Activated T-helper 1 cell treated with anti-CD3 and anti-CD28 coated beads, Interleukin-12 subunit alpha, Interleukin-12 subunit beta, Interleukin-2, Interleukin-4 antibody, amounts not matched to agents 30 ng/mL and 10 ng/mL and 1 ng/mL, durations not matched to agents 14 hours and 24 hours and 36 hours (primary cell): ENCODE measurements at regions not wholly inside any gene's neighbourhood (a gene's known extent, or its start where the extent isn't known, plus 50 kb on each side); places are given as distances from the start of the nearest gene placed in this dataset.

Experiments used
- DNase-seq: peaks from one replicate; pipeline ENCODE4 v3.0.0; 2021; ENCODE audit warnings: low spot score
- H3K27ac Mint-ChIP-seq: one replicate; pipeline ENCODE4 v1.8.0; 2021; ENCODE audit warnings: mild to moderate bottlenecking, mixed read lengths
- H3K27me3 Mint-ChIP-seq: one replicate; pipeline ENCODE4 v1.8.0; 2022; ENCODE audit warnings: mild to moderate bottlenecking, moderate library complexity, mixed read lengths; ENCODE audit not compliant: insufficient read depth
- H3K36me3 Mint-ChIP-seq: one replicate; pipeline ENCODE4 v1.8.0; 2021; ENCODE audit warnings: low read depth, mixed read lengths
- H3K4me1 Mint-ChIP-seq: one replicate; pipeline ENCODE4 v1.8.0; 2021; ENCODE audit warnings: low read depth, mixed read lengths
- H3K4me3 Mint-ChIP-seq: one replicate; pipeline ENCODE4 v1.8.0; 2021; ENCODE audit warnings: mild to moderate bottlenecking, moderate library complexity, mixed read lengths
- H3K9me3 Mint-ChIP-seq: one replicate; pipeline ENCODE4 v1.8.0; 2021; ENCODE audit warnings: mixed read lengths
- intact Hi-C: fragments of 100-400 bp; cut with micrococcal nuclease; formaldehyde crosslinking; loops from one replicate; pipeline ENCODE4 v1.15.1; 2024

- no peak for DNase-seq
- no peak overlapping the region for H3K4me3 Mint-ChIP-seq
- peaks cover under 1% of the 10 kb centered on the region for H3K27me3 Mint-ChIP-seq
- H3K27ac Mint-ChIP-seq: no peak overlapping the region
- intact Hi-C loops: no loop called here
- no peaks in the 10 kb centered on the region for H3K36me3 Mint-ChIP-seq
- H3K9me3 Mint-ChIP-seq: no peaks in the 10 kb centered on the region
- no peaks in the 10 kb centered on the region for H3K4me1 Mint-ChIP-seq
Measured at GRCh38 chrX:13518126-13518525, 51.3 kb upstream of the EGFL6 start.

- Mint-ChIP-seq H3K27me3 (no peaks in the 10 kb centered on the region), H3K9me3 (no peaks in the 10 kb centered on the region), H3K4me1 (no peaks in the 10 kb centered on the region), H3K4me3 (no peak overlapping the region), H3K36me3 (no peaks in the 10 kb centered on the region), H3K27ac (no peak overlapping the region)
- no peak for DNase-seq
- intact Hi-C loops: no loop called here
Measured at GRCh38 chrX:13515211-13515930, 54.0 kb upstream of the EGFL6 start.

GRCh38 chrX:13511944-13512330 is 57.5 kb upstream of the EGFL6 start:
- no peak for DNase-seq
- Mint-ChIP-seq H3K4me1 (no peaks in the 10 kb centered on the region), H3K27ac (no peak overlapping the region), H3K27me3 (no peaks in the 10 kb centered on the region), H3K4me3 (no peak overlapping the region), H3K9me3 (no peaks in the 10 kb centered on the region), H3K36me3 (no peaks in the 10 kb centered on the region)
- intact Hi-C loops: no loop called here

- H3K9me3 Mint-ChIP-seq: no peaks in the 10 kb centered on the region
- no peaks in the 10 kb centered on the region for H3K4me1 Mint-ChIP-seq
- no peak overlapping the region for H3K4me3 Mint-ChIP-seq
- intact Hi-C loops: no loop called here
- no peaks in the 10 kb centered on the region for H3K27me3 Mint-ChIP-seq
- no peak overlapping the region for H3K27ac Mint-ChIP-seq
- no peak for DNase-seq
- H3K36me3 Mint-ChIP-seq: no peaks in the 10 kb centered on the region
Measured at GRCh38 chrX:13511241-13511943, 58.0 kb upstream of the EGFL6 start.

GRCh38 chrX:13507893-13508292 is 61.5 kb upstream of the EGFL6 start:
- intact Hi-C loops: loop anchor here (2.0 kb wide), 2 partner anchors 227 to 243 kb away; partner anchors contain the start of genes OFD1 and TRAPPC2
- DNase-seq: no peak
- Mint-ChIP-seq H3K27me3 (no peaks in the 10 kb centered on the region), H3K27ac (no peak overlapping the region), H3K9me3 (no peaks in the 10 kb centered on the region), H3K4me1 (peaks cover 5% of the 10 kb centered on the region), H3K4me3 (no peak overlapping the region), H3K36me3 (no peaks in the 10 kb centered on the region)

GRCh38 chrX:13506574-13506973 is 62.8 kb upstream of the EGFL6 start:
- Mint-ChIP-seq H3K4me3 (no peak overlapping the region), H3K36me3 (no peaks in the 10 kb centered on the region), H3K27me3 (no peaks in the 10 kb centered on the region), H3K4me1 (peaks cover 9% of the 10 kb centered on the region), H3K9me3 (no peaks in the 10 kb centered on the region), H3K27ac (no peak overlapping the region)
- peak; percentile 2 for DNase-seq
- intact Hi-C loops: loop anchor here (1.0 to 2.0 kb wide), 4 partner anchors 140 to 526 kb away; partner anchors contain the start of genes OFD1 and TRAPPC2

- no peaks in the 10 kb centered on the region for H3K9me3 Mint-ChIP-seq
- intact Hi-C loops: no loop called here
Measured at GRCh38 chrX:13502590-13502989, 66.8 kb upstream of the EGFL6 start.

GRCh38 chrX:13499736-13500135 is 69.7 kb upstream of the EGFL6 start:
- intact Hi-C loops: no loop called here
- no peaks in the 10 kb centered on the region for H3K36me3 Mint-ChIP-seq
- no peak overlapping the region for H3K27ac Mint-ChIP-seq
- H3K4me1 Mint-ChIP-seq: peaks cover 9% of the 10 kb centered on the region
- no peaks in the 10 kb centered on the region for H3K27me3 Mint-ChIP-seq
- H3K4me3 Mint-ChIP-seq: no peak overlapping the region
- no peak for DNase-seq
- H3K9me3 Mint-ChIP-seq: no peaks in the 10 kb centered on the region

More at GRCh38 chrX:13502590-13502989, 66.8 kb upstream of the EGFL6 start:
- Mint-ChIP-seq H3K4me3 (no peak overlapping the region), H3K4me1 (peaks cover 9% of the 10 kb centered on the region), H3K27me3 (no peaks in the 10 kb centered on the region), H3K27ac (peak overlapping the region; percentile 70), H3K36me3 (no peaks in the 10 kb centered on the region)
- DNase-seq: no peak

GRCh38 chrX:13498238-13498637 is 71.2 kb upstream of the EGFL6 start:
- peaks cover 4% of the 10 kb centered on the region for H3K4me1 Mint-ChIP-seq
- H3K27me3 Mint-ChIP-seq: no peaks in the 10 kb centered on the region
- no peaks in the 10 kb centered on the region for H3K9me3 Mint-ChIP-seq
- H3K4me3 Mint-ChIP-seq: no peak overlapping the region
- intact Hi-C loops: no loop called here
- no peak overlapping the region for H3K27ac Mint-ChIP-seq
- DNase-seq: no peak
- no peaks in the 10 kb centered on the region for H3K36me3 Mint-ChIP-seq

- Mint-ChIP-seq H3K9me3 (no peaks in the 10 kb centered on the region), H3K27ac (no peak overlapping the region), H3K4me1 (no peaks in the 10 kb centered on the region), H3K36me3 (no peaks in the 10 kb centered on the region), H3K27me3 (no peaks in the 10 kb centered on the region), H3K4me3 (no peak overlapping the region)
- DNase-seq: no peak
- intact Hi-C loops: no loop called here
Measured at GRCh38 chrX:13495232-13495631, 74.2 kb upstream of the EGFL6 start.

- no peaks in the 10 kb centered on the region for H3K4me1 Mint-ChIP-seq
- no peak for DNase-seq
- H3K27me3 Mint-ChIP-seq: no peaks in the 10 kb centered on the region
- no peak overlapping the region for H3K4me3 Mint-ChIP-seq
- H3K27ac Mint-ChIP-seq: no peak overlapping the region
- no peaks in the 10 kb centered on the region for H3K9me3 Mint-ChIP-seq
- H3K36me3 Mint-ChIP-seq: no peaks in the 10 kb centered on the region
- intact Hi-C loops: no loop called here
Measured at GRCh38 chrX:13494562-13494961, 74.8 kb upstream of the EGFL6 start.

- Mint-ChIP-seq H3K27ac (no peak overlapping the region), H3K4me1 (peaks cover 3% of the 10 kb centered on the region), H3K36me3 (no peaks in the 10 kb centered on the region), H3K4me3 (no peak overlapping the region), H3K27me3 (no peaks in the 10 kb centered on the region), H3K9me3 (no peaks in the 10 kb centered on the region)
- intact Hi-C loops: no loop called here
- no peak for DNase-seq
Measured at GRCh38 chrX:13493659-13494058, 75.7 kb upstream of the EGFL6 start.

GRCh38 chrX:13492286-13492685 is 77.1 kb upstream of the EGFL6 start:
- DNase-seq: no peak
- H3K27me3 Mint-ChIP-seq: no peaks in the 10 kb centered on the region
- peaks cover 16% of the 10 kb centered on the region for H3K4me1 Mint-ChIP-seq
- H3K9me3 Mint-ChIP-seq: no peaks in the 10 kb centered on the region
- intact Hi-C loops: no loop called here
- H3K4me3 Mint-ChIP-seq: no peak overlapping the region
- H3K36me3 Mint-ChIP-seq: no peaks in the 10 kb centered on the region
- no peak overlapping the region for H3K27ac Mint-ChIP-seq
